Bronchial epithelial cell (primary cell): ENCODE measurements at regions not wholly inside any gene's neighbourhood (a gene's known extent, or its start where the extent isn't known, plus 50 kb on each side); places are given as distances from the start of the nearest gene placed in this dataset.
"Not testable (repeated sequence)": the region's sequence is repeated elsewhere in the genome, so short reads cannot be mapped to it uniquely, and the experiment has no call there.

ENCODE experiments used
- DNase-seq: peaks from one replicate; pipeline ENCODE4 v3.0.0-alpha.2; 2010; ENCODE audit warnings: low read depth
- FAIRE-seq: peaks from 2 replicates; lab custom pipeline; 2011; peaks lifted over from hg19 to GRCh38; lab: Jason Lieb, UNC
- H3K27me3 ChIP-seq: 2 replicates; pipeline ENCODE4 v1.5.1; 2011; ENCODE audit warnings: low read length; ENCODE audit not compliant: control insufficient read depth, insufficient read depth
- H3K36me3 ChIP-seq: 2 replicates; pipeline ENCODE4 v1.5.1; 2011; ENCODE audit warnings: low read length; ENCODE audit not compliant: control insufficient read depth, insufficient read depth
- H3K4me3 ChIP-seq: 2 replicates; pipeline ENCODE4 v1.5.1; 2011; ENCODE audit warnings: mild to moderate bottlenecking, low read depth, low read length, control low read depth
- TF ChIP-seq, protein P1 (sequence below): IDR thresholded peaks from 2 replicates; pipeline ENCODE4 v1.5.1; 2011; ENCODE audit warnings: mild to moderate bottlenecking, moderate library complexity, low read length, control low read depth, inconsistent platforms; ENCODE audit not compliant: insufficient read depth, severe bottlenecking

DNA sequence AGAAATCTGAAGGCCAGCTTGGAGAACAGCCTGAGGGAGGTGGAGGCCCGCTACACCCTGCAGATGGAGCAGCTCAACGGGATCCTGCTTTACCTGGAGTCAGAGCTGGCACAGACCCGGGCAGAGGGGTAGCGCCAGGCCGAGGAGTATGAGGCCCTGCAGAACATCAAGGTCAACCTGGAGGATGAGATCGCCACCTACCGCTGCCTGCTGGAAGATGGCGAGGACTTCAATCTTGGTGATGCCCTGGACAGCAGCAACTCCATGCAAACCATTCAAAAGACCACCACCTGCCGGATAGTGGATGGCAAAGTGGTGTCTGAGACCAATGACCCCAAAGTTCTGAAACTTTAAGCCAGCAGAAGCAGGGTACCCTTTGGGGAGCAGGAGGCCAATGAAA, 318.4 kb downstream of the ZFHX3 start:
- H3K27me3 ChIP-seq, H3K4me3 ChIP-seq, FAIRE-seq, DNase-seq, H3K36me3 ChIP-seq: not testable (repeated sequence)

DNA sequence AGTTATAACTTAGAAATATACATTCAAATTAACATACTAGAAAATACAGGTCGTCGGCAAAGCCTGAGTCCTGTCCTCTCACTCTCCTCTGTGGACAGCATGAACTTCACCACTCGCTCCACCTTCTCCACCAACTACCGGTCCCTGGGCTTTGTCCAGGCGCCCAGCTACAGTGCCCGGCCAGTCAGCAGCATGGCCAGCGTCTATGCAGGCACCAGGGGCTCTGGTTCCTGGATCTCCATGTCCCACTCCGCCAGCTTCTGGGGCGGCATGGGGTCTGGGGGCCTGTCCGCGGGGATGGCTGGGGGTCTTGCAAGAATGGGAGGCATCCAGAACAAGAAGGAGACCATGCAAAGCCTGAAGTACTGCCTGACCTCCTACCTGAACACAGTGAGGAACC, 319.4 kb downstream of the ZFHX3 start:
- Histone ChIP-seq H3K36me3 (no peaks in the 10 kb centered on the region), H3K4me3 (no peak overlapping the region), H3K27me3 (no peaks in the 10 kb centered on the region)
- DNase-seq: no peak
- TF ChIP-seq, protein P1, sequence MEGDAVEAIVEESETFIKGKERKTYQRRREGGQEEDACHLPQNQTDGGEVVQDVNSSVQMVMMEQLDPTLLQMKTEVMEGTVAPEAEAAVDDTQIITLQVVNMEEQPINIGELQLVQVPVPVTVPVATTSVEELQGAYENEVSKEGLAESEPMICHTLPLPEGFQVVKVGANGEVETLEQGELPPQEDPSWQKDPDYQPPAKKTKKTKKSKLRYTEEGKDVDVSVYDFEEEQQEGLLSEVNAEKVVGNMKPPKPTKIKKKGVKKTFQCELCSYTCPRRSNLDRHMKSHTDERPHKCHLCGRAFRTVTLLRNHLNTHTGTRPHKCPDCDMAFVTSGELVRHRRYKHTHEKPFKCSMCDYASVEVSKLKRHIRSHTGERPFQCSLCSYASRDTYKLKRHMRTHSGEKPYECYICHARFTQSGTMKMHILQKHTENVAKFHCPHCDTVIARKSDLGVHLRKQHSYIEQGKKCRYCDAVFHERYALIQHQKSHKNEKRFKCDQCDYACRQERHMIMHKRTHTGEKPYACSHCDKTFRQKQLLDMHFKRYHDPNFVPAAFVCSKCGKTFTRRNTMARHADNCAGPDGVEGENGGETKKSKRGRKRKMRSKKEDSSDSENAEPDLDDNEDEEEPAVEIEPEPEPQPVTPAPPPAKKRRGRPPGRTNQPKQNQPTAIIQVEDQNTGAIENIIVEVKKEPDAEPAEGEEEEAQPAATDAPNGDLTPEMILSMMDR: no peak
- FAIRE-seq: no peak

DNA sequence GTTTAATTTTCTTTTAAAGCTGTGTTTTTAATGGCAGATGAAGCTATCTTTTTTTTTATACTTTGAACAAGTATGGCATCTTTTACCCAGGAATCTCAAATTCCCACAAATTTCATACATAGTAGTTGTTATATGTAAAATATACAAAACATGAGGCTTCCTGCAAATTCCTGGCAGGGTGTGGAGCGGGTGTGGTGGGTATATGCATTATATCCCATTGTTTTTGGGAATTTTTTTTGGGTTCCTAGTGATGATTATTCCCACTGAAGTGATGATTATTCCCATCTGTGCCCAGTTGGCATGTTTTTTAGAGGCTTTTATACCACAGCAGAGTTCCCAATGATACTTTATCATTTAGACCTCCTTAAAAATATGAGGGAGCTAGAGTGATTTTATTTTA, 320.4 kb downstream of the ZFHX3 start:
- no peak for DNase-seq
- FAIRE-seq: no peak
- no peaks in the 10 kb centered on the region for H3K27me3 ChIP-seq
- H3K36me3 ChIP-seq: no peaks in the 10 kb centered on the region
- TF ChIP-seq, protein P1: no peak
- H3K4me3 ChIP-seq: no peak overlapping the region

DNA sequence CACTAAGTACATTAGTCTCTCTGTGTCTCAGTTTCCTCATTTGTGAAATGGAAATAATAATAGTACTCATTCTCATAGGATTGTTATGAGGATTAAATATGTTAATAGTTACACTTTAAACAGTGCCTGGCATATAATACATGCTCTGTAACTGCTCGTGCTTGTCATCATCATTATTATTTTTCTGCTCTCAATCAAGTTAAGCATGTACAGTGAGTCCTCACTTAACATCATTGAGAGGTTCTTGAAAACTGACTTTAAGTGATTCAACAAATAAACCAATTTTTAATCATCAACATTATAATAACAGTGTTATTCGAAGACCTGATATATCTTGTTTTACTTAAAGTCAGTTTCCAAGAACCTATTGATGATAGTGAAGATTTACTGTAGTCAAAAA, 322.3 kb downstream of the ZFHX3 start:
- no peak for FAIRE-seq
- no peaks in the 10 kb centered on the region for H3K27me3 ChIP-seq
- H3K36me3 ChIP-seq: no peaks in the 10 kb centered on the region
- no peak overlapping the region for H3K4me3 ChIP-seq
- TF ChIP-seq, protein P1: no peak
- no peak for DNase-seq

DNA sequence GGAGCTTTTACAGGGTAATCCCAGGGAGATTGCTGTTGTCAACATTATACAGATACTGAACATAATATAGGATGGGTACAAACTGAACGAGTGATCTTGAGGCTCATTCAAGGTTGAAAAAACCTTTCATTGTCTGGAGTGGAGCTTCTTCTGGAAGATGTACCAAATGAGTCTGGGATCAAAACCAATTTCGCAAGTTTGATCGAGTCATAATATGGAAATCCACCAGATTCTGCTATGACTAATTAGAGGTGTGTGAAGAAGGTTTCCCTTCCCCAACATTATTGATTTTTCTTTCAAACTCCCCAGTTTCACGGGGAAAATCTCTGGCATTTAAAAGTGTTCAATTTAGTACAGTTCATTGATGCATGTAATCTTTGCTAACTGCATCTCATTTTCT, 324.1 kb downstream of the ZFHX3 start:
- TF ChIP-seq, protein P1: no peak
- DNase-seq: peak; percentile 83
- no peaks in the 10 kb centered on the region for H3K27me3 ChIP-seq
- FAIRE-seq: no peak
- H3K4me3 ChIP-seq: no peak overlapping the region
- no peaks in the 10 kb centered on the region for H3K36me3 ChIP-seq

DNA sequence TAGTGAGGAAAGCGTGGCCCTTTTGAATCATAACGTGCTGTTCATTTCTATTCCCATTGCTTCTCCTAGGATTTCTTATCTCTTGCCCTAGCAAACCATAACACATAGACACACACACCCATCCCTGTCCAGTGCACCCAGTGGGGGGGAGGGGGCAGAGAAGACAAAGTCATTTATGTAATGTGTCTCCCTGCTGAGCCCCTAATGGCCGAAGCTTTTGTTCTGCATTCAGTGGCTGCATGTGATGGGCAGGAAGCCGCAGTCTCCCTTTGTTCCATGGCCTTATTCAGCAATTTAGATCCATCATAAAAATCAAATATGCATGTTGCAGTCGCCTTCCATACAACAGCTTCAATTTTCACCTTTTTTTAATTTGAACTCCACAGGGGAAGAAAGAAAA, 325.4 kb downstream of the ZFHX3 start:
- DNase-seq: no peak
- FAIRE-seq: no peak
- Histone ChIP-seq H3K36me3 (no peaks in the 10 kb centered on the region), H3K27me3 (no peaks in the 10 kb centered on the region), H3K4me3 (no peak overlapping the region)
- TF ChIP-seq, protein P1: no peak
